H7 (cell line): ENCODE measurements at regions not wholly inside any gene's neighbourhood (a gene's known extent, or its start where the extent isn't known, plus 50 kb on each side); places are given as distances from the start of the nearest gene placed in this dataset.

ENCODE experiments used
- DNase-seq: peaks from one replicate; pipeline ENCODE4 v3.0.0; 2012
- H3K27me3 ChIP-seq: 2 replicates; pipeline ENCODE4 v1.6.0; 2011; ENCODE audit warnings: mild to moderate bottlenecking, low read length; ENCODE audit not compliant: control insufficient read depth, insufficient read depth
- H3K36me3 ChIP-seq: replicated peaks from 2 replicates; pipeline ENCODE4 v1.5.1; 2011; ENCODE audit warnings: low read length; ENCODE audit not compliant: control insufficient read depth, insufficient read depth
- H3K4me3 ChIP-seq: 2 replicates; pipeline ENCODE4 v1.5.1; 2011; ENCODE audit warnings: low read depth, mild to moderate bottlenecking, control low read depth, low read length, moderate library complexity; ENCODE audit not compliant: insufficient read depth

GRCh38 chr9:106557996-106558667 lies 304.8 kb upstream of the ZNF462 start:
- no peaks in the 10 kb centered on the region for H3K36me3 ChIP-seq
- no peak for DNase-seq

GRCh38 chr9:106560540-106560939 lies 302.4 kb upstream of the ZNF462 start:
- no peaks in the 10 kb centered on the region for H3K27me3 ChIP-seq
- H3K36me3 ChIP-seq, result no peaks in the 10 kb centered on the region
- no peak overlapping the region for H3K4me3 ChIP-seq
- no peak for DNase-seq

More at GRCh38 chr9:106557996-106558667, 304.8 kb upstream of the ZNF462 start:
- H3K4me3 ChIP-seq, result no peak overlapping the region
- H3K27me3 ChIP-seq, result no peaks in the 10 kb centered on the region

- DNase-seq, result no peak
These were observed 287.1 kb upstream of the ZNF462 start for GRCh38 chr9:106575823-106576222.

GRCh38 chr9:106576232-106576760 lies 286.7 kb upstream of the ZNF462 start:
- Histone ChIP-seq H3K36me3 (no peaks in the 10 kb centered on the region), H3K27me3 (no peaks in the 10 kb centered on the region), H3K4me3 (no peak overlapping the region)
- no peak for DNase-seq

More at GRCh38 chr9:106575823-106576222, 287.1 kb upstream of the ZNF462 start:
- no peaks in the 10 kb centered on the region for H3K36me3 ChIP-seq
- no peak overlapping the region for H3K4me3 ChIP-seq
- H3K27me3 ChIP-seq, result no peaks in the 10 kb centered on the region

DNA sequence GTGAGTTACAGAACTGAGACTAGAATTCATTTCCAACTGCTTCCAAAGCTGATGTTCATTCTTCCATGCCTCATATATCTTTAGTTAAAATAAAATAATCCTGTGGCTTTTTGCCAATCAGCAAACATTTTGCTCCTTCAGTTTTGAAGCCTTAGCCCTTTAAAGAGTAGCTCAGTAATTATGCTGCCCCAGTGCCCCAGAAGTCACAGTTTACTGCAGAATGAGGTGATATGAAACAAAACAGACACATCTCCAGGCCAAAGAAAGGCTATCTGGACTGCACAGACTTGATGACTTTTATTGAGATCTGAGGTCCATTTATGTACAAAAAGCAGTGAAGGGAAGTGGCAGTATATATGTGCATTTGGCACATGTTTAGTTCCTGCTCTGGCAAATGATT lies 285.8 kb upstream of the ZNF462 start:
- Histone ChIP-seq H3K36me3 (no peaks in the 10 kb centered on the region), H3K27me3 (no peaks in the 10 kb centered on the region), H3K4me3 (no peak overlapping the region)
- no peak for DNase-seq

DNA sequence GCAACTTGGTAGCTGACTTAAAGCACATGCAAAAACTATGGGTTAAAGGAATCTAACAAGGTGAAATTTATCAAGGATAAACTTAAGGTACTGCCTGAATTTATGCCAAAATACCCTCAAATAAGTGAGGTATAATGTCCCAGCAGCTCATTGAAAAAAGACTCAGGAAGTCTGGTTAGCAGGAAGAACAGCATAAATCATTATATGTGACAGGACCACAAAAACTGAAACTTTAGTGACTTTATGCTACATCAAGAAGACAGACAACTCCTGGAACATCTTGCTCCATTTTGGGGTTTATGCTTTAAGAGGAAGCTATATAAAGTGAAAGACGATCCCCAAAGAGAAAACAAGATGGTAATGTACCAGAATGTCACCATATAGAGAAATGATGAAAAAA lies 282.4 kb upstream of the ZNF462 start:
- no peak for DNase-seq
- Histone ChIP-seq H3K36me3 (no peaks in the 10 kb centered on the region), H3K4me3 (no peak overlapping the region), H3K27me3 (no peaks in the 10 kb centered on the region)

- Histone ChIP-seq H3K36me3 (no peaks in the 10 kb centered on the region), H3K4me3 (no peak overlapping the region), H3K27me3 (no peaks in the 10 kb centered on the region)
- no peak for DNase-seq
These were observed 281.0 kb upstream of the ZNF462 start for GRCh38 chr9:106581973-106582372.

DNA sequence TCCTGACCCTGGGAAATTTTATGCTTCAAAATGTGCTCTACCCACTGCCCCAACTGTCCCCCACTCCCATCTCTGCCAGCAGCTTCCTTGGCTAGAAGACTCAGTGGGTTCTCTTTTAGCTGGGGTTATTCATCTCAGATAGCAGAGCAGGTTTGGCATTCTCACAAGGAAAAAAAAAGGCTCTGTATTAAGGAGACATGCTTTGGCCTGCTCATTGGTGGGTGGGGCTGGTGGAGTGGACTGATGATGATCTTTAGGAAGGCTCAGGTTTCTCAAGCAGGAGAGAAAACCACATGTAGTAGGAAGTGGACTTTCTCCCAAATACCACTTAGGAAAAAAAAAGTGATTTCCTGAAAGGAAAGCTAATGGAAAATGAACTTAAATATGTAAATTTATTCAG lies 279.2 kb upstream of the ZNF462 start:
- Histone ChIP-seq H3K36me3 (no peaks in the 10 kb centered on the region), H3K4me3 (no peak overlapping the region), H3K27me3 (no peaks in the 10 kb centered on the region)
- no peak for DNase-seq

GRCh38 chr9:106587042-106587441 lies 275.9 kb upstream of the ZNF462 start:
- DNase-seq, result no peak
- H3K4me3 ChIP-seq, result no peak overlapping the region

GRCh38 chr9:106588626-106589025 lies 274.3 kb upstream of the ZNF462 start:
- no peak for DNase-seq
- Histone ChIP-seq H3K36me3 (no peaks in the 10 kb centered on the region), H3K4me3 (no peak overlapping the region), H3K27me3 (no peaks in the 10 kb centered on the region)

More at GRCh38 chr9:106587042-106587441, 275.9 kb upstream of the ZNF462 start:
- no peaks in the 10 kb centered on the region for H3K27me3 ChIP-seq
- no peaks in the 10 kb centered on the region for H3K36me3 ChIP-seq

DNA sequence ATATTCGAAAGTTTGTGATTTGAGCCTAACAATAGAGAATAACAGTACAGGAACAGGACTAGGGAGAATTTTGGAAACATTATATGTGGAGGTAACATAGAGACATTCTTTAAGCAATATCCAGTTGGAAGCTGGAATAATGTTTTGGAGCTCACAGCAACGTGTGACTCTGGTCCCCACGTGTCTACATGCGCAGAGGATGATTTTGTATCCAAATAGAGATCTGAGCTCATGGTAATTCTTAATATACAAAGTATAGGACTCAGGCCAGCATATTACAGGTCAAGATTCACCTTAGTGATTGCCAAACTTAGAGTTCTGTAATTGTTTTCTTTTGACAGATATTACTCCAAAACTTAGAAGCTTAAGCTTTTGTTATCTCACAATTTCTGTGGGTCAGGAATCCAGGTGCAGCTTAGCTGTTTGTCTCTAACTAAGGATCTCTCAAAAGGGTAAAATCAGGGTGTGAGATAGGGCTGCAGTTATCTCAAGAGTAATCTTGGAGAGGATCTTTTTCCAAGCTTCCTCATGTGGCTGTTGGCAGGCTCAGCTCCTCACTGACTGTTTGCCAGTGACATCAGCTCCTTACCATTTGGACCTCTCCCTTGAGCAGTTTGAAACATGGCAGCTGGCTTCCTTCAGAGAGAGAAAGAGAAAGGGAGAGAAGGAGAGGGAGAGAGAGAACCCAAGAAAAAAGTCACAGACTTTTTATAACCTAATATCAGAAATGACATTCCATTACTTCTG lies 272.0 kb upstream of the ZNF462 start:
- H3K27me3 ChIP-seq, result no peaks in the 10 kb centered on the region
- H3K36me3 ChIP-seq, result no peaks in the 10 kb centered on the region
- no peak overlapping the region for H3K4me3 ChIP-seq
- DNase-seq, result no peak

GRCh38 chr9:106593201-106593600 lies 269.8 kb upstream of the ZNF462 start:
- H3K4me3 ChIP-seq, result no peak overlapping the region
- no peaks in the 10 kb centered on the region for H3K27me3 ChIP-seq
- DNase-seq, result no peak
- no peaks in the 10 kb centered on the region for H3K36me3 ChIP-seq

- Histone ChIP-seq H3K4me3 (no peak overlapping the region), H3K36me3 (no peaks in the 10 kb centered on the region), H3K27me3 (no peaks in the 10 kb centered on the region)
- no peak for DNase-seq
These were observed 266.0 kb upstream of the ZNF462 start for GRCh38 chr9:106596984-106597383.

- Histone ChIP-seq H3K27me3 (no peaks in the 10 kb centered on the region), H3K36me3 (no peaks in the 10 kb centered on the region), H3K4me3 (no peak overlapping the region)
- no peak for DNase-seq
These were observed 261.9 kb upstream of the ZNF462 start for GRCh38 chr9:106600955-106601560.

DNA sequence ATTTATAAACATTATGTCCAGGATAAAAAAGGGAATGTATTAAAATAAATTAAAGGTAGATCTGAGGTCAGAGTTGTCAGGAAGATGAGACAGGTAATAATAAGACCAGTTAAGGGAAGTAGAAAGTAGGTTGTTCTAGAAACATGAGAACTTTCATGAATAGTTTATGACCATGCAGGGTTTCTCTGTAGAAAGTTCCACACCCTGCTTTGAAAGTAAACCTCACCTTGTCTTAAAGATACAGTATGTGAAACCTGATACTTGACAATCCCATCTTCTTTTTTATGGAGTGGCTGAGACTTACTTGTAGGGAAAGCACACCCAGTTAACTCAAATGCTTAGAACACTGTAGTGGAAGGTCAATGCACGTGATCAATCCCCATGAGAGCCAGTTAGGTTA lies 260.6 kb upstream of the ZNF462 start:
- Histone ChIP-seq H3K36me3 (no peaks in the 10 kb centered on the region), H3K27me3 (no peaks in the 10 kb centered on the region), H3K4me3 (no peak overlapping the region)
- no peak for DNase-seq
